HG03280 (cell line): ENCODE measurements at regions not wholly inside any gene's neighbourhood (a gene's known extent, or its start where the extent isn't known, plus 50 kb on each side); places are given as distances from the start of the nearest gene placed in this dataset.
"Not testable (repeated sequence)": the region's sequence is repeated elsewhere in the genome, so short reads cannot be mapped to it uniquely, and the experiment has no call there.

ENCODE experiments used
- ATAC-seq: cut with Tn5 transposase; IDR thresholded peaks from one replicate; pipeline ENCODE4 v1.9.1; 2021; ENCODE audit warnings: mild to moderate bottlenecking, moderate library complexity; ENCODE audit not compliant: unreplicated experiment

DNA sequence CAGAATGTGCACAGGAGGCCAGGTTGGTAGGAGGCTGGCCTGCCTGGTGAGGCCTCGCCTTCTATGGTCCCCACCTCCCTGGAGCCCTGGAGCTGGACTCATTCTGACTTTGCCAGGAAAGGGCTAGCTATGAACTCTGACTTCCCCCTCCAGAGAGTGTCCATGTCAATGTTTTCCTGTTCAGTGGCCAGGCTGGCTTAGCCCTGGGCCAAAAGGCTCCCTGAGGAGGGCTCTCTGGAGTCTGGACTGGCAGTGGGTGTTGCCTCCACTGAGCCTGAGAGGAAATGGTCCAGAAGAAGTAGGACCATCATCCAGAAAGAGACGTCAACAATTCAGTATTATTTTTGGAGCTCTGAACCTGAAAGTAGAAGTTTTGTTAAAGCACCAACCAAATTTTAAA, 178.7 kb downstream of the CHIC2 start:
- ATAC-seq, result no peak

DNA sequence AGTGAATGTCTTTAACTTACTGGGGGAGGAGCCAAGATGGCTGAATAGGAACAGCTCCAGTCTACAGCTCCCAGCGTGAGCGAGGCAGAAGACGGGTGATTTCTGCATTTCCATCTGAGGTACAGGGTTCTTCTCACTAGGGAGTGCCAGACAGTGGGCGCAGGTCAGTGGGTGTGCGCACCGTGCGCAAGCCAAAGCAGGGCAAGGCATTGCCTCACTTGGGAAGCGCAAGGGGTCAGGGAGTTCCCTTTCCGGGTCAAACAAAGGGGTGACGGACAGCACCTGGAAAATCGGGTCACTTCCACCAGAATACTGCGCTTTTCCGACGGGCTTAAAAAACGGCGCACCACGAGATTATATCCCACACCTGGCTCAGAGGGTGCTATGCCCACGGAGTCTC, 187.3 kb downstream of the CHIC2 start:
- ATAC-seq, result not testable (repeated sequence)

DNA sequence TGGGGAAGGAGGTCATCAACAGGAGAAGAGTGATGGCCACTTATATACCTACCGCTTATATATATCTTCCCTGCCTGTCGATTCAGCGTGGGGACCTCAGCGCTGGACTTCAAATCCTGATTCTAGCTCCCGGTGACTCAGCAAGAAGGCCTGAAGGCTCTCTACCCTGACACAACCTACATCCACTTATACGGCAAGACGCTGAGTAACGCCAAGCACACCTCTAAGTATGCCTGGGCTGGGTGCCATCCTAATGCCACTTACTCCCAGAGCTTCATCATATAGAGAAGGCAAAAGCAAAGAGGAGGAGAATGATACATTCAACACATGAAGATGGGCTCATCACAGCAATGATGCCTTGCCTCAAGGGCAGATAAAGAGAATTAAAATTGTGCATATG, 198.3 kb downstream of the CHIC2 start:
- no peak for ATAC-seq

- ATAC-seq, result no peak
Measured at GRCh38 chr4:53865054-53865453, 199.4 kb downstream of the CHIC2 start.

DNA sequence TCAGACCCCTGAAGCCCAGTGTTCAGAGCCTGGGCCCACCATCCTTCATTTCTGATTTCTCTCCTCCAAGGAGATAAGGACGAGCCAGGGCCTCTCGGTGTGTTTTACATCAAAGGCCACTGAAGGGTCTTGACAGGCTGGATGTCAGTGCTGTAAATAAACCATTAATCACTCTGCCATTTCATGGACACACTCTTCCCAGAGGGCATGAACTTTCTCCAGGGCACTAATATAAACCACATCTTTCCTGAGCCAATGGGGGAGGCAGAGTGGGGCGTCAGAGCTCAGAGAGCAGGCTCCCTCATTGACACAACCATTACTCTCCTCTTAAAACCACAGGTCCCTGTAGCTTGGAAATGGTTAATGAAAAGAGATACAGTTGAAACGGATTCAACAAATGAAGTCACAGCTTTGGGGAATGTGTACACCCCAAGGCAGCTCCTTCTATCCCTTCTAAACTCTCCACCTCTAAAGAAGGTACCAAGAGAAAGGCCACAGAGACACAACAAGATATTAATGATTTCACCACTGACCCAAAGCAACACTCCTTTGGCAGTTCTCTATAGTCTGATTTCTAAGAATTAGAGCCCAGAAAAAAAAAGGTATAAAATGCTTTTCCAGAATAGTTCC, 200.6 kb downstream of the CHIC2 start:
- no peak for ATAC-seq

DNA sequence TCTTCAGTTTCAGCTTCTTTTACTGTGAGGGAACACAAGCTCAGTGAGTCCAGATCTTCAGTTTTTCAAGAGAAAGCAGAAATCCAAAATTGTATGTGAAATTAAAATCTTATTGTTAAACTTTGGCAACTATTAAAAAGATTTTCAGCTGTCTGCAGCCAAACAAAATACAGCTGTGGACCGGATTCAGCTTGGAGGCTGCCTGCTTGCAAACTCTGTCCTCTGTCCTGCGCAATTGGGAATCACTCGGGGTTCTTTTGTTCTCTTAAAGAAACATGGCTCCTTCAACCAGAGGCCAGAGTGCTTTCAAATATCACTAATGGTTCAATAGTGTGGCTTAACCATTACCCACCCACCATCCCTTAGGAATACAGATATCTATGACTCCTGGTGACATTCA, 201.2 kb downstream of the CHIC2 start:
- ATAC-seq, result no peak

GRCh38 chr4:53861856-53862610, 202.4 kb downstream of the CHIC2 start:
- ATAC-seq, result no peak

DNA sequence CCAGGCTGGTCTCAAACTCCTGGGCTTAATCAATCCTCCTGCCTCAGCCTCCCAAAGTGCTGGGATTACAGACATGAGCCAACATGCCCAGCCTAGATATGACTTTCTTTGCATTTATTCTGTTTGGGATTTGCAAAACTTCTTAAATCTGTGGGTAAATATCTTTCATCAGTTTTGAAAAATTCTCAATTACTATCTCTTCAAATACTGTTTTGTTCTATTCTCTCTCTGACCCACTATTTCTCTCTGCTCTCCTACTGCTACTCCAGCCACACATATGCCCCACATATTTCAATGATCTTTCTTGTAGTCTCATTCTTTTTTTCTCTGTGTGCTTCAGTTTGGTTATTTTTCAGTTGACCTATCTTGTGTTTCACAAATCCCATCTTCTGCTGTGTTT, 205.1 kb downstream of the CHIC2 start:
- no peak for ATAC-seq

DNA sequence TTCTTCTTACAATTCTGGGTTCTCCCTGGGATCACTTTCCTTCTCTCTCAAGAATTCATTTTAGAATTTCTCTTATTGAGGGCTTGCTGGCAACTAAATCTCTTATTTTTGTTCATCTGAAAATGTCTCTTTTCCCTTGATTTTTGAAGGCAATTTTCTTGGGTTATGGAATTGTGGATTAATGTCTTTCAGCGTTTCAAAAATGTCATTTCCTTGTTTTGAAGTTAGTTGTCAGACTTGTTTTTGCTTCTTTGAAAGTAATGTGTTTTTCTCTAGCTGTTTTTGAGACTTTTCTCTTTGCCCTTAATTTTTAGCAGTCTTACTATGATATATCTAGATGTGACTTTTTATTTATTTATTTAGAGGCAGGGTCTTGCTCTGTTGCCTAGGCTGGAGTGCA, 205.7 kb downstream of the CHIC2 start:
- ATAC-seq, result no peak

GRCh38 chr4:53855581-53856250, 208.7 kb downstream of the CHIC2 start:
- ATAC-seq, result no peak

GRCh38 chr4:53854991-53855568, 209.3 kb downstream of the CHIC2 start:
- ATAC-seq, result no peak

- no peak for ATAC-seq
Measured at GRCh38 chr4:53852343-53852742, 212.1 kb downstream of the CHIC2 start.

- no peak for ATAC-seq
Measured at GRCh38 chr4:53847965-53848364, 216.4 kb downstream of the CHIC2 start.

GRCh38 chr4:53844551-53844950, 219.9 kb downstream of the CHIC2 start:
- ATAC-seq, result no peak

GRCh38 chr4:53844133-53844532, 220.3 kb downstream of the CHIC2 start:
- ATAC-seq, result no peak

GRCh38 chr4:53841711-53842110, 222.7 kb downstream of the CHIC2 start:
- no peak for ATAC-seq

DNA sequence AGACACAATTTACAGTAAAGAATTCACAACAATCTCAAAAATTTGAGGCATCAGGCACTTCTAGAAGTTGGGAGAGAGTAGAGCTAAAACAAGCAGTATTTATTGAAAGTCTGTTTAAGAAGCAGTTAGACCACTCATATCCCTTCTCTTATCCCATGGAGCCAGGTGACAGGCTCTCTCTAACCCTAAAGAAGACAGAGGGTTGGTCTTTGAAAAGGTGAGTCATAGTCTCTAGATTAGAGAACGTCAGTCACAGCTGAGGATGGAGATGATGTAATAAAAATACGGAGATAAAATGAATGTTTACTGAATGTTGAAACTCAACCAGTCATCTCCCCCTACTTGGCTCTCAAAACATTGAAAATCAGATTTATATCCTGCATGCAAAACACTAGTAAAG, 223.8 kb downstream of the CHIC2 start:
- ATAC-seq, result no peak

DNA sequence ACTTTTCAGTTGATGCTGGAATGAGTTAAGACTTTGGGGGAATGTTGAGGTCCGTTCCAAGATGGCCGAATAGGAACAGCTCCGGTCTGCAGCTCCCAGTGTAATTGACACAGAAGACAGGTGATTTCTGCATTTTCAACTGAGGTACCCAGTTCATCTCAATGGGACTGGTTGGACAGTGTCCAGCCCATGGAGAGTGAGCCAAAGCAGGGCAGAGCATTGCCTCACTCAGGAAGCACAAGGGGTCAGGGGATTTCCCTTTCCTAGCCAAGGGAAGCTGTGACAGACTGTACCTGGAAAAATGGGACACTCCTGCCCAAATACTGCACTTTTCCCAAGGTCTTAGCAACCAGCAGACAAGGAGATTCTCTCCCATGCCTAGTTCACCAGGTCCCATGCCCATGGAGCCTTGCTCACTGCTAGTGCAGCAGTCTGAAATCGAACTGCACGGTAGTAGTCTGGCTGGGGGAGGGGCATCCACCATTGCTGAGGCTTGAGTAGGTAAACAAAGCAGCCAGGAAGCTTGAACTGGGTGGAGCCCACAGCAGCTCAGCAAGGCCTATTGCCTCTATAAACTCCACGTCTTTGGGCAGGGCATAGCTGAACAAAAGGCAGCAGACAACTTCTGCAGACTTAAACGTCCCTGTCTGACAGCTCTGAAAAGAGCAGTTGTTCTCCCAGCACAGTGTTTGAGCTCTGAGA, 231.0 kb downstream of the CHIC2 start:
- ATAC-seq, result not testable (repeated sequence)

GRCh38 chr4:53832549-53832948, 231.9 kb downstream of the CHIC2 start:
- ATAC-seq, result no peak

- no peak for ATAC-seq
Measured at GRCh38 chr4:53830511-53830910, 233.9 kb downstream of the CHIC2 start.

GRCh38 chr4:53821179-53821851, 230.0 kb upstream of the LNX1 start:
- ATAC-seq, result no peak
